NCI-H526 (cell line): ENCODE measurements at regions not wholly inside any gene's neighbourhood (a gene's known extent, or its start where the extent isn't known, plus 50 kb on each side); places are given as distances from the start of the nearest gene placed in this dataset.

ENCODE experiments used
- DNase-seq, 2 experiments: peaks; one replicate each; lab custom pipeline; 2025; lab: John Stamatoyannopoulos, UW

DNA sequence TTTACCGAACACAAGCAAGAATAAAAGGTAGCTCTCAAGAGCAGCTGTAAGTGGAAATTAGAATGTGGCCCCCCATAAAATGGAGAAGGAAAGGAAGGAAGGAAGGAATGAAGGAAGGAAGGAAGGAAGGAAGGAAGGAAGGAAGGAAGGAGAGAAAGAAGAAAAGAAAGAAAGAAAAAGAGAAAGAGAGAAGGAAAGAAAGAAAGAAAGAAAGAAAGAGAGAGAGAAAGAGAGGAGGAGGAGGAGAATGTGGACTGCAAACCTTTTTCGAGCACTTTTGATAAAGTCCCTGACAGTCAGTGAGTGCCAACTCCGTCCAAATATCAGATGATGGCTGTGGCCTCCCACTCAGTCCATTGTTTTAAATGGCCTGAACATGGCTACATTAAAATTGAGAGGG lies 53.8 kb upstream of the SNX2 start:
- no peak for DNase-seq

DNA sequence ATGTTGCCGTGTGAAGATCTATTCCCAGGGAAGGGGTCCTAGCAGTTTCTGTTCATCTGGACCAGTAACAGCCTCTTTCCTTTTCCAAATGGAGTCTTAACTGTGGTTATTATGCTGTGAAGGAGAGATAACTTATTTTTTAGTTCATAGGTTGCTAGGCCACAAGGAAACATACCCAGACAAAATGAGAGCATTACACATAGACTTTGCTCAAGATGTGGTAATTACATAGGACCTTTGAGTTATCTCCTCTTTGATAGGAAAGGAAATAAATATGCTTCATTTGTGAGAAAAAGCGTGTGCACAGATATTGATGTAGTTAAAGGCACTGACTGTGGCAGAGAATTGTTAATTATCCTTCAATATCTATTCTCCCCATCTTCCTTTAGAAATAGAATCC lies 52.5 kb upstream of the SNX2 start:
- DNase-seq = no peak

DNA sequence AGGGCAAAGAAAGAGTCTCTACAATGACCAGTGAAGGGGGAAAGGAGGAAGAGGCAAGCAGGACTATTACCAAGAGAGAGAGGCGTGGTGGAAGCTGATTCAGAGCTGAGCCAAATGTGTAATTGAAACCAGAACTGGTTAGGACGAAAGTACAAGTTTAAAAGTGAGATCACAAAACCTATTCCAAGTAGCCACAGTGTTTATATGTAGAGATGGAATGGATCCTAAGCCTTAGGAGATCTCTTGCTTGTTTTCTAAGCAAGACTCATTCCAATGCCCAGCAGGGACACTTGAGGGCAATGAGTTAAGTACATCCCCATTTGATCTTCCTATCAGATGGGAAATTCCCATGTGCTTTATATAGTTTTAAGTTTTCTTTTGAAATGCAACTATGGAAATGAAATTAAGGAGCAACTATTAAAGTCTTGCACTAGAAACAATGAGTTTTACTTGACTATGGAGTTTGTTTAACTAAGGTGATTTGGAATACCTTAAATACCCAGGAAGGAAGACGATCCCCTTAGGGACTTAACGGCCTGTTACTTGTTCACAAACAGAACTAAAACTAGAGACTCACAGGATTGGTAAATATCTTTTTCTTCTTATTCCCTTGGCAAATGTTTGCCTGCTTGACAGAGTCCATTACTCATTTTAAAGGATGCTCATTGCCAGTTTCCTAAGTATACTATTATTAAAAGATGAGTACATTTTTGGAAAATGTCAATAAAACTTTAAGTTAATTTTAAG lies 51.1 kb upstream of the SNX2 start:
- no peak for DNase-seq
